ENCODE measurements at regions not wholly inside any gene's neighbourhood (a gene's known extent, or its start where the extent isn't known, plus 50 kb on each side); places are given as distances from the start of the nearest gene placed in this dataset.
A peak's percentile ranks its signal among the peaks of the same experiment; 100 is the strongest.

GRCh38 chr16:86018071-86018470 is 119.1 kb downstream of the IRF8 start:
- no peak overlapping the region for H3K27ac ChIP-seq (ENCODE audit: low read length)
- no peaks in the 10 kb centered on the region for H3K4me1 ChIP-seq (ENCODE audit: low read length)
- H3K9me3 ChIP-seq (ENCODE audit: low read length), result no peaks in the 10 kb centered on the region
- no peak overlapping the region for H3K9ac ChIP-seq (ENCODE audit: low read length)
- H3K4me2 ChIP-seq (ENCODE audit: low read depth, low read length, poor library complexity, severe bottlenecking), result no peak overlapping the region
- no peak overlapping the region for H2AFZ ChIP-seq (ENCODE audit: low read length)
- no peaks in the 10 kb centered on the region for H3K36me3 ChIP-seq (ENCODE audit: insufficient read depth, low read length)
- no peaks in the 10 kb centered on the region for H3K9me2 ChIP-seq (replicated peaks; ENCODE audit: insufficient read depth, low read length)
- H3K4me3 ChIP-seq (ENCODE audit: low read length), result no peak overlapping the region
- DNase-seq, result no peak
- no peaks in the 10 kb centered on the region; the same call in 1 of the 2 replicates for H3K27me3 ChIP-seq (ENCODE audit: low read length)
- no peaks in the 10 kb centered on the region for H3K79me2 ChIP-seq (ENCODE audit: low read length)
- H4K20me1 ChIP-seq (ENCODE audit: insufficient read depth, low read depth, low read length), result no peaks in the 10 kb centered on the region

- Histone ChIP-seq H3K27me3 (ENCODE audit: low read length) (no peaks in the 10 kb centered on the region; the same call in 1 of the 2 replicates), H4K20me1 (ENCODE audit: insufficient read depth, low read depth, low read length) (no peaks in the 10 kb centered on the region), H3K4me1 (ENCODE audit: low read length) (no peaks in the 10 kb centered on the region), H3K36me3 (ENCODE audit: insufficient read depth, low read length) (no peaks in the 10 kb centered on the region), H3K4me2 (ENCODE audit: low read depth, low read length, poor library complexity, severe bottlenecking) (no peak overlapping the region), H3K27ac (ENCODE audit: low read length) (no peak overlapping the region), H3K4me3 (ENCODE audit: low read length) (no peak overlapping the region), H2AFZ (ENCODE audit: low read length) (no peak overlapping the region), H3K9me2 (replicated peaks; ENCODE audit: insufficient read depth, low read length) (no peaks in the 10 kb centered on the region), H3K9me3 (ENCODE audit: low read length) (peaks cover 2% of the 10 kb centered on the region), H3K9ac (ENCODE audit: low read length) (no peak overlapping the region), H3K79me2 (ENCODE audit: low read length) (no peaks in the 10 kb centered on the region)
- peak; percentile 51 for DNase-seq
Observed at GRCh38 chr16:86018487-86018886, 119.5 kb downstream of the IRF8 start.

GRCh38 chr16:86018941-86019340 is 120.0 kb downstream of the IRF8 start:
- no peaks in the 10 kb centered on the region for H3K79me2 ChIP-seq (ENCODE audit: low read length)
- peaks cover 7% of the 10 kb centered on the region for H3K9me3 ChIP-seq (ENCODE audit: low read length)
- no peak overlapping the region for H3K9ac ChIP-seq (ENCODE audit: low read length)
- H3K4me1 ChIP-seq (ENCODE audit: low read length), result no peaks in the 10 kb centered on the region
- H4K20me1 ChIP-seq (ENCODE audit: insufficient read depth, low read depth, low read length), result no peaks in the 10 kb centered on the region
- DNase-seq, result no peak
- H3K27ac ChIP-seq (ENCODE audit: low read length), result no peak overlapping the region
- no peak overlapping the region for H2AFZ ChIP-seq (ENCODE audit: low read length)
- H3K4me2 ChIP-seq (ENCODE audit: low read depth, low read length, poor library complexity, severe bottlenecking), result no peak overlapping the region
- no peak overlapping the region for H3K4me3 ChIP-seq (ENCODE audit: low read length)
- no peaks in the 10 kb centered on the region for H3K9me2 ChIP-seq (replicated peaks; ENCODE audit: insufficient read depth, low read length)
- H3K27me3 ChIP-seq (ENCODE audit: low read length), result no peaks in the 10 kb centered on the region
- H3K36me3 ChIP-seq (ENCODE audit: insufficient read depth, low read length), result no peaks in the 10 kb centered on the region; the same call in 1 of the 2 replicates

GRCh38 chr16:86019446-86020047 is 120.6 kb downstream of the IRF8 start:
- Histone ChIP-seq H3K36me3 (ENCODE audit: insufficient read depth, low read length) (no peaks in the 10 kb centered on the region; the same call in 1 of the 2 replicates), H3K4me3 (ENCODE audit: low read length) (no peak overlapping the region), H3K27ac (ENCODE audit: low read length) (no peak overlapping the region), H3K79me2 (ENCODE audit: low read length) (no peaks in the 10 kb centered on the region), H3K4me2 (ENCODE audit: low read depth, low read length, poor library complexity, severe bottlenecking) (no peak overlapping the region), H3K9me3 (ENCODE audit: low read length) (peaks cover 8% of the 10 kb centered on the region), H3K9ac (ENCODE audit: low read length) (no peak overlapping the region), H3K4me1 (ENCODE audit: low read length) (no peaks in the 10 kb centered on the region), H3K9me2 (replicated peaks; ENCODE audit: insufficient read depth, low read length) (no peaks in the 10 kb centered on the region), H2AFZ (ENCODE audit: low read length) (no peak overlapping the region), H4K20me1 (ENCODE audit: insufficient read depth, low read depth, low read length) (no peaks in the 10 kb centered on the region), H3K27me3 (ENCODE audit: low read length) (no peaks in the 10 kb centered on the region)
- peak; percentile 51 for DNase-seq

GRCh38 chr16:86020971-86021370 is 122.0 kb downstream of the IRF8 start:
- no peak for DNase-seq
- no peaks in the 10 kb centered on the region for H3K79me2 ChIP-seq (ENCODE audit: low read length)
- H3K4me3 ChIP-seq (ENCODE audit: low read length), result no peak overlapping the region
- no peaks in the 10 kb centered on the region for H3K9me2 ChIP-seq (replicated peaks; ENCODE audit: insufficient read depth, low read length)
- no peaks in the 10 kb centered on the region for H4K20me1 ChIP-seq (ENCODE audit: insufficient read depth, low read depth, low read length)
- H3K36me3 ChIP-seq (ENCODE audit: insufficient read depth, low read length), result no peaks in the 10 kb centered on the region; the same call in 1 of the 2 replicates
- H2AFZ ChIP-seq (ENCODE audit: low read length), result no peak overlapping the region
- H3K27ac ChIP-seq (ENCODE audit: low read length), result no peak overlapping the region
- no peaks in the 10 kb centered on the region for H3K4me1 ChIP-seq (ENCODE audit: low read length)
- no peaks in the 10 kb centered on the region for H3K27me3 ChIP-seq (ENCODE audit: low read length)
- H3K4me2 ChIP-seq (ENCODE audit: low read depth, low read length, poor library complexity, severe bottlenecking), result no peak overlapping the region
- no peak overlapping the region for H3K9ac ChIP-seq (ENCODE audit: low read length)
- H3K9me3 ChIP-seq (ENCODE audit: low read length), result peaks cover 11% of the 10 kb centered on the region

- no peaks in the 10 kb centered on the region for H3K4me1 ChIP-seq (ENCODE audit: low read length)
- no peak overlapping the region for H3K4me2 ChIP-seq (ENCODE audit: low read depth, low read length, poor library complexity, severe bottlenecking)
- DNase-seq, result no peak
Observed at GRCh38 chr16:86022381-86022960, 123.5 kb downstream of the IRF8 start.

GRCh38 chr16:86024210-86024609 is 125.2 kb downstream of the IRF8 start:
- no peak overlapping the region for H2AFZ ChIP-seq (ENCODE audit: low read length)
- H3K27me3 ChIP-seq (ENCODE audit: low read length), result no peaks in the 10 kb centered on the region
- H3K4me2 ChIP-seq (ENCODE audit: low read depth, low read length, poor library complexity, severe bottlenecking), result no peak overlapping the region
- no peaks in the 10 kb centered on the region for H3K4me1 ChIP-seq (ENCODE audit: low read length)
- peaks cover 11% of the 10 kb centered on the region for H3K9me3 ChIP-seq (ENCODE audit: low read length)
- H3K9ac ChIP-seq (ENCODE audit: low read length), result no peak overlapping the region
- no peak for DNase-seq
- no peak overlapping the region for H3K27ac ChIP-seq (ENCODE audit: low read length)
- H3K36me3 ChIP-seq (ENCODE audit: insufficient read depth, low read length), result no peaks in the 10 kb centered on the region; the same call in 1 of the 2 replicates
- no peaks in the 10 kb centered on the region for H3K9me2 ChIP-seq (replicated peaks; ENCODE audit: insufficient read depth, low read length)
- H4K20me1 ChIP-seq (ENCODE audit: insufficient read depth, low read depth, low read length), result no peaks in the 10 kb centered on the region
- no peak overlapping the region for H3K4me3 ChIP-seq (ENCODE audit: low read length)
- no peaks in the 10 kb centered on the region for H3K79me2 ChIP-seq (ENCODE audit: low read length)

More at GRCh38 chr16:86022381-86022960, 123.5 kb downstream of the IRF8 start:
- Histone ChIP-seq H3K9ac (ENCODE audit: low read length) (no peak overlapping the region), H3K27ac (ENCODE audit: low read length) (no peak overlapping the region), H3K9me2 (replicated peaks; ENCODE audit: insufficient read depth, low read length) (no peaks in the 10 kb centered on the region), H3K27me3 (ENCODE audit: low read length) (no peaks in the 10 kb centered on the region), H4K20me1 (ENCODE audit: insufficient read depth, low read depth, low read length) (no peaks in the 10 kb centered on the region), H3K36me3 (ENCODE audit: insufficient read depth, low read length) (no peaks in the 10 kb centered on the region; the same call in 1 of the 2 replicates), H3K4me3 (ENCODE audit: low read length) (no peak overlapping the region), H2AFZ (ENCODE audit: low read length) (no peak overlapping the region), H3K9me3 (ENCODE audit: low read length) (peaks cover 11% of the 10 kb centered on the region), H3K79me2 (ENCODE audit: low read length) (no peaks in the 10 kb centered on the region)

- Histone ChIP-seq H3K4me1 (ENCODE audit: low read length) (no peaks in the 10 kb centered on the region), H3K27ac (ENCODE audit: low read length) (no peak overlapping the region), H3K9ac (ENCODE audit: low read length) (no peak overlapping the region), H3K9me2 (replicated peaks; ENCODE audit: insufficient read depth, low read length) (no peaks in the 10 kb centered on the region), H3K9me3 (ENCODE audit: low read length) (peaks cover 11% of the 10 kb centered on the region), H3K27me3 (ENCODE audit: low read length) (no peaks in the 10 kb centered on the region), H3K36me3 (ENCODE audit: insufficient read depth, low read length) (no peaks in the 10 kb centered on the region; the same call in 1 of the 2 replicates), H4K20me1 (ENCODE audit: insufficient read depth, low read depth, low read length) (no peaks in the 10 kb centered on the region), H3K4me3 (ENCODE audit: low read length) (no peak overlapping the region), H3K79me2 (ENCODE audit: low read length) (no peaks in the 10 kb centered on the region), H3K4me2 (ENCODE audit: low read depth, low read length, poor library complexity, severe bottlenecking) (no peak overlapping the region), H2AFZ (ENCODE audit: low read length) (no peak overlapping the region)
- no peak for DNase-seq
Observed at GRCh38 chr16:86025706-86026105, 126.7 kb downstream of the IRF8 start.
